NOMO-1 treated with DMSO at 0.1 percent for 48 hours (cell line): ENCODE measurements at regions not wholly inside any gene's neighbourhood (a gene's known extent, or its start where the extent isn't known, plus 50 kb on each side); places are given as distances from the start of the nearest gene placed in this dataset.
A peak's percentile ranks its signal among the peaks of the same experiment; 100 is the strongest.
"Not testable (repeated sequence)": the region's sequence is repeated elsewhere in the genome, so short reads cannot be mapped to it uniquely, and the experiment has no call there.

ENCODE experiments used
- DNase-seq: peaks from one replicate; lab custom pipeline; 2025; ENCODE audit not compliant: unreplicated experiment; lab: John Stamatoyannopoulos, UW

DNA sequence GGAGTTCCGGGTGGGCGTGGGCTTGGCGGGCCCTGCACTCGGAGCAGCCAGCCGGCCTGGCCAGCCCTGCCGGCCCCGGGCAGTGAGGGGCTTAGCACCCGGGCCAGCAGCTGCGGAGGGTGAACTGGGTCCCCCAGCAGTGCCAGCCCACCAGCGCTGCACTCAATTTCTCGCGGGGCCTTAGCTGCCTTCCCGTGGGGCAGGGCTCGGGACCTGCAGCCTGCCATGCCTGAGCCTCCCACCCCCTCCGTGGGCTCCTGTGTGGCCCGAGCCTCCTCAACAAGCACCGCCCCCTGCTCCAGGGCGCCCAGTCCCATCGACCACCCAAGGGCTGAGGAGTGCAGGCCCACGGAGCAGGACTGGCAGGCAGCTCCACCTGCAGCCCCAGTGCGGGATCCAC, 362.5 kb downstream of the TMEM167A start:
- not testable (repeated sequence) for DNase-seq

GRCh38 chr5:82713811-82714210, 363.4 kb downstream of the TMEM167A start:
- DNase-seq, result no peak

DNA sequence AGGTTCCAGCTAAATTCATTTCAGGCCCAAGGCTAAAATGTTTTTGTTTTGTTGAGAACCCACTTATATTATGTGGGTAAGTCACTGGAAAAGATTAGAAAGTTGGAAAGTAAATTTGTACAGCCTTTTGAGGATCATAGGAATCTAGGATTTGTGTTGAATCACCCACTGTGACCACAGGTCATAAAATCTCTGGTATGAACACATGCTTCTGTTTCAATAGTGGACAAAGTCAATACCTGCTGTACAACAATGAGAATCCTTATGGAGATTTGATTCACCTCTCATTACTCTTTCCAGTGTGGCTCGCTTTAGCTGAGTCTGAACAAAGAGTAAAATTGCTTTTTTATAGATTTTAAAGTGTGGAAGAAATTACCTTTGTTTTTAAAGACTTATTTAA, 369.5 kb downstream of the TMEM167A start:
- no peak for DNase-seq

DNA sequence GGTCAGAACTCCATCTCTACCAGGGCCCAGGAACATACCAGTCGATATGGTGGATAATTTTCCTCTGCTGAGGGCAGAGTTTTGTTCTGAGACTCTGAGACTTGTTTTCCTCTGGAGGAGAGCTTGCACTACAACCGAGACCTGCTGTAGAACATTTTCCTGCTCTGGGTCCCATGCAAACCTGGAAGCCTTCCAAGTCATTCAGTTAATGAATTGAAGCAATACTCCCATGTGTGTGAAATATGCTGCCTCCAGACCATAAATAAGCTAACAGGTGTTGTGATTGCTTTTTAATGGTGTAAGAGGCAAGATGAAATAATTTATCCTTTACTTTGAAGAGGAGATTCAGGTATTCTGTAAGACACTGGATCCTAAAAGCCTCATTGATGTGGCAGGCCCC, 372.8 kb downstream of the TMEM167A start:
- DNase-seq, result no peak

GRCh38 chr5:82702046-82702445, 375.1 kb downstream of the TMEM167A start:
- no peak for DNase-seq

GRCh38 chr5:82699737-82700136, 377.5 kb downstream of the TMEM167A start:
- no peak for DNase-seq

DNA sequence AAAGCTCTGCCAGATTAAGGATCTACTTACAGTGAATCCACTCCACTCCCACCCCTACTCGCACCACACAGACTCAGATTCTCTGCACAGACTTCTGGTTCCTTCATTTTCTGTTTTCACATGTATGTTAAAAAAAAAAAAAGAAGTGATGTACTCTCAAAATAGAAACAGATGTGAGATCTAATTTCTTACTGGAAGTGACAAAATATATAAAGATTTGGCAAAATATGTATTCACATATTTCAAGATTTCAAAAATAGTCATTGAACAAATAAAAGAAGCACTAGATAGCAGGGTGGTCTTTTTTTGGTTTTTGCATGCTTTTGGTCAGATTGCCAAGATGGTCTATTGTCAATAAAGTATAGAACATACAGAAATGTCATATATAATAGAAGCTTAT, 379.2 kb downstream of the TMEM167A start:
- no peak for DNase-seq

DNA sequence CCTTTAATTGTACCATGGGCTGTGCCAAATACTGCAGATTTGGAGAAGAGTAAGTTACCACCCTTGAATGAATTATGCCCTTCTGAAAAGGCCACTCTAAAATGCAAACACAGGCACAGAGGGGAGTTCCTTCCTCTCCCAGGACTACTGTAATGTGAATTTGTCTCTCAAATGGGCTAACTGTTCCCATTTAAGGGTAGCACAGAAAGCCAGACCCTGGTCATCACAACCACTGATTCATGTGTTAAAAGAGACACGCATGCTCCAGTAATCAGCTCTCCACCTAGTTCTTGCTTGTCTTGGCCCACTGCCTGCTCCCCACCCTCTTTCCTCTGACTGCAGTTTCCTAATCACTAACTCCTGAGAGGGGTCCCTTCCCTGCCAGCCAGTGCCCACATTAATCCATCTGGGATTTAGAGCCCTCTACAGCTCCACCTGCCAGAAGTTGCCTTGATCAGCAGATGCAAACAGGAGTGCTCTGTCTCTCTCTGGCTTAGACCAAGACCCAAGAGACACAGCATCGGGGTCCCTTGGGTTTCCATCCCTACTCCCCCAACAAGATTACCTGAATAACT, 382.4 kb downstream of the TMEM167A start:
- DNase-seq, result no peak

DNA sequence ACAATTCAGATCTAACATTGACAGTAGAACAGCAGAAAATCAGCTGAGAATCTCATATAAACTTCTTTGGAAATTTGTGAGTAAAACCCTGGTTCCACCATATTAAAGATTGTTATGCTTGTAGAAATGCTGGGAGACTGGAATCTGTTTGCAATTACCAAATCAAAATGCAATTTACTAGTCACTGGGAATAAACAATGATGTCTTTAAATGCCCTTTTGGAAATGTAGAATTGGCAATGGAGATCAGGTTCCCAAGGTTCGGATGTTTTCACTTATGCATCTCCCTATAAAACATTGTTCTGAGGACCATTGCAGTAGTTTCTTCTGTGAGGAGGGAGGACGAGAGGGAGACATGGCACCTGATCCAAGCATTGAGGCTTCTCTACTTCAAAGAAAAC, 384.4 kb downstream of the TMEM167A start:
- no peak for DNase-seq

DNA sequence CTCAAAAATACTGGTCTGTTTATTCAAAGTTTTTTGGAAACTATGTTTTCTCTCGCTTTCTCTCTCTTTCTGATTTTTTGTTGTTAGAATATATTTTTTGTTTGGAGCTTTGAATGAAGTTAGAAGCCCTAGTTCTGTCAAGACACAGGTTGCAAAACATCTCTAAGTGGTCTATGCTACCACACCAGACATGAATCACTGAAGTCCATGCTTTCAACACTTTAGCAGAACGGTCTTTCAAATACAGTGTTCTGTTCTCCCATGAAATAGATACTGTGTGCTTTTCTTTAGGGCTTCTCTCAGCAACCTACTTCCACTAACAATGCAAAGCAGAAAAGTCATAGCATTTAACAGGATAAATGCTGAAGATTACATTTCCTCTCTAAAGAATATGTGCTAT, 392.5 kb downstream of the TMEM167A start:
- peak; percentile 67 for DNase-seq

GRCh38 chr5:82684165-82684564, 393.0 kb downstream of the TMEM167A start:
- no peak for DNase-seq

- no peak for DNase-seq
These were observed 397.5 kb downstream of the TMEM167A start for GRCh38 chr5:82679660-82680059.

DNA sequence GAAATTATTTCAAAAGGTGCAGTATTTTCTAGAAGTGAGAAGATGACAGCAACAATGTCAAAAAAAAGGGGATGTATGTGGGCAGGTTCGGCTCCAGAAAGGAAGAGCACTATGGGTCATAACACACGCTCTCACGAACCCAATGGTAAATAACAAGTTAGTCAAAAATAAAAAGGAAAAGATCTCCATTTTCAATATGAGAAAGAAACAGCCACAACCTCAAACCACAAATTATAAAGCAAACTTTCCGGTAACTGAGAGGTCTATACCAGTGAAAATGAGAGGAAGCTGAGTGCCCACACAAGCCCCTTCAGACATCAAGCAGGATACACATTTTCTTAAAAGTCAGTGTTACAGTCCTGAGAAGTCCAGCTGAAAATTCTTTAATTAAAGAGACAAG, 398.5 kb upstream of the RPS23 start:
- DNase-seq, result peak; percentile 31

GRCh38 chr5:82674671-82675070, 396.5 kb upstream of the RPS23 start:
- peak; percentile 87 for DNase-seq

DNA sequence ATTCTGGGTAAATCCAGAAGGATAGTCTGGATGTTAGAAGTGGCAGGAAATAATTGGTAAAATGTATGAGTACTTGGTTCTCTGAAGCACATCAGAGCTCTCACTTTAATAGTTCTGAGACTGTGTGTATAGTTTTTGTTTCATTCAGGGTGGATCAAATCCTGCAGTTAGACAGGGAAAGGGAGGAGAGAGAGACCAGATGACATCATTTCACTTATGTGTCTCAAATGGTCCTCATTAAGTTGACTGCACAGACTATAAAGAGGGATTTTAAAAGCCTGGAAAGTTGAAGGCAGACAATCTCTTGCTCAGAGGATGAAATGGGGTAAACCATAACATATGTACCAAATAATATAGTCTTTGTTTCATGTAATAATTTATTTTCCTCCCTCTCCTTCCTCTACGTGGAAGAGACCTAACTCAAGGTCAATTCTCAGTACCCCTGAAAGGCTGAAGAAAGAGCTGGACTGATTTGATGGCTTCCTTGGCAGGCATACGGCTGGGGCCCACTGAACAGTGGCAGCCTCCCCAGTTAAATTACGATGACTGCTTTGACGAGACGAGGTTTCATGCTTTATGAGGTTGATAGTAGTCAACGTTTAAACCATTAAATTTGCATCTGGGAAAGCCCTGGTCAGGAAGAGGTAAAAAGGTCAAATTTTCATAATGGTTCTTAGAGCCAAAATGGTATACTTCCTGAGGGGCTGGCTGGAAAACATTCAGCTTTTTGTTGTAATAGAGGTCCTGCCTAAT, 395.1 kb upstream of the RPS23 start:
- no peak for DNase-seq

GRCh38 chr5:82670692-82671091, 392.5 kb upstream of the RPS23 start:
- DNase-seq, result no peak

DNA sequence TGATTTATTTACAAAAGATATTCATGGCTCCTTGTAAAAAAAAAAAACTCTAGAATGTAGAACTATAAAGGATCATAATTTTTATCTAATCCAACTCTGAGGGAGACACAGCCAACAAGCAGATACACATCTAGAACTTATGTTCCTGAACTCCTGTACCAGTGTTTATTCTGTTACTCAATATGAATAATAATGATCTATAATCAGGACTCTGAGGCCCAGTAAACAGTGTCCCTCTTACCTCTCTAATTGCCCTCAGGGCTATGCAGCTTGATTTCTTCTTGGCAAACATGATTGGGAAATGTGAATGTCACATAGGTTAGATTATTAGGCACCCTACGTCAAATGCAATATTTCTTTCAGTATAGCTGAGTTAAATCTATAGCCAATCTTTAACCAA, 391.6 kb upstream of the RPS23 start:
- DNase-seq, result no peak

GRCh38 chr5:82666312-82666711, 388.2 kb upstream of the RPS23 start:
- no peak for DNase-seq

- DNase-seq, result no peak
These were observed 386.6 kb upstream of the RPS23 start for GRCh38 chr5:82664732-82665131.

GRCh38 chr5:82663225-82663624, 385.1 kb upstream of the RPS23 start:
- DNase-seq, result no peak

DNA sequence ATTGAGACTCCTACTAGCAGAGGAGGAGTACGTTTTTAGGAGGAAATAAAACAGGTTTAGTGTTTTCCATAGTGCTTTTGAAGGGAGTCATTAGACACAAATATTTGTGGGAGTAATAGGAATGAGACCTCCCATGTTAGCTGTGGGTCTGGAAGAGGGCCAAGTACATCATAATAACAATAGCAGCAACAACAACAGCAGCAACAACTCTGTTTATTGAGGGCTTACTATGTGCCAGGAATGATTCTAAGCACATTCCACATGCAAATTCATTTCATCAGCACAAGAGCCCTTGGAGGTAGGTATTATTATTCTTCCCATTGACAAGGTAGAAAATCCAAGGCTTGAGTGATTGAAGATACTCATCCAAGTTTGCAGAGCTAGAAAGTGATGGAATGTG, 384.2 kb upstream of the RPS23 start:
- DNase-seq, result no peak

- no peak for DNase-seq
These were observed 383.8 kb upstream of the RPS23 start for GRCh38 chr5:82661933-82662332.

GRCh38 chr5:82661462-82661861, 383.3 kb upstream of the RPS23 start:
- no peak for DNase-seq
